HepG2 (cell line): ENCODE measurements at regions not wholly inside any gene's neighbourhood (a gene's known extent, or its start where the extent isn't known, plus 50 kb on each side); places are given as distances from the start of the nearest gene placed in this dataset.
A peak's percentile ranks its signal among the peaks of the same experiment; 100 is the strongest.

ENCODE experiments used
- CREB3 ChIP-seq: sonication (generic); formaldehyde crosslinking; IDR thresholded peaks from 2 replicates; pipeline ENCODE4 v1.5.0; 2020; ENCODE audit warnings: missing genetic modification reagents
- EED ChIP-seq: sonication (generic); formaldehyde crosslinking; IDR thresholded peaks from 2 replicates; pipeline ENCODE4 v1.5.0; 2020; ENCODE audit warnings: mild to moderate bottlenecking, missing genetic modification reagents
- PHF5A ChIP-seq: IDR thresholded peaks from one replicate; pipeline ENCODE4 v1.6.1; 2018; ENCODE audit warnings: low read depth, missing genetic modification reagents; ENCODE audit not compliant: unreplicated experiment
- POLR2A ChIP-seq, 2 experiments: IDR thresholded peaks; 2 replicates each; pipeline ENCODE4 v1.6.1; 2011; ENCODE audit warnings: low read depth in 2 of 2, low read length in 2 of 2, mild to moderate bottlenecking in 1 of 2, moderate library complexity in 1 of 2; ENCODE audit not compliant: insufficient read depth in 1 of 2
- RAD51 ChIP-seq: fragments of 450-650 bp; IDR thresholded peaks from 2 replicates; pipeline ENCODE4 v1.6.1; 2016; ENCODE audit warnings: borderline replicate concordance
- SKIL ChIP-seq: sonication (generic); formaldehyde crosslinking; IDR thresholded peaks from 2 replicates; pipeline ENCODE4 v1.8.0; 2022; ENCODE audit warnings: missing genetic modification reagents, mild to moderate bottlenecking, moderate library complexity, borderline replicate concordance
- ZNF121 ChIP-seq: sonication (generic); formaldehyde crosslinking; IDR thresholded peaks from 2 replicates; pipeline ENCODE4 v1.5.0; 2020; ENCODE audit warnings: mild to moderate bottlenecking, missing genetic modification reagents
- ZNF281 ChIP-seq: sonication (generic); formaldehyde crosslinking; IDR thresholded peaks from 2 replicates; pipeline ENCODE4 v1.4.0; 2020; ENCODE audit warnings: missing genetic modification reagents, borderline replicate concordance
- ZNF337 ChIP-seq: sonication (generic); formaldehyde crosslinking; IDR thresholded peaks from 2 replicates; pipeline ENCODE4 v1.5.1; 2020; ENCODE audit warnings: missing genetic modification reagents, low read depth, mild to moderate bottlenecking, borderline replicate concordance
- ZNF616 ChIP-seq: sonication (generic); formaldehyde crosslinking; IDR thresholded peaks from 2 replicates; pipeline ENCODE4 v1.5.0; 2020; ENCODE audit warnings: low read depth, mild to moderate bottlenecking, missing genetic modification reagents
- ZNF674 ChIP-seq: sonication (generic); formaldehyde crosslinking; IDR thresholded peaks from 2 replicates; pipeline ENCODE4 v1.5.0; 2020; ENCODE audit warnings: low read depth, mild to moderate bottlenecking, missing genetic modification reagents
- TF ChIP-seq, protein P1 (sequence below): sonication (generic); formaldehyde crosslinking; IDR thresholded peaks from 2 replicates; pipeline ENCODE4 v1.4.0; 2020; ENCODE audit warnings: missing genetic modification reagents
- TF ChIP-seq, protein P2 (sequence below): sonication (generic); formaldehyde crosslinking; IDR thresholded peaks from 2 replicates; pipeline ENCODE4 v1.4.0; 2020; ENCODE audit warnings: missing genetic modification reagents, borderline replicate concordance
- TF ChIP-seq, protein P3 (sequence below): sonication (generic); formaldehyde crosslinking; conservative IDR thresholded peaks from 2 replicates; pipeline ENCODE4 v1.4.0; 2020; ENCODE audit warnings: missing genetic modification reagents
- TF ChIP-seq, protein P4 (sequence below): sonication (generic); formaldehyde crosslinking; IDR thresholded peaks from 2 replicates; pipeline ENCODE4 v1.9.0; 2022; ENCODE audit warnings: missing genetic modification reagents, mild to moderate bottlenecking, borderline replicate concordance

GRCh38 chr1:223000632-223001031, 142.4 kb downstream of the TLR5 start (continued):
- TF ChIP-seq ZNF281 (CRISPR knock-in tag) (peak; percentile 90), ZNF674 (CRISPR knock-in tag) (no peak), ZNF337 (CRISPR knock-in tag) (no peak), ZNF616 (CRISPR knock-in tag) (no peak), RAD51 (no peak), SKIL (no peak), PHF5A (CRISPR knock-in tag) (no peak), EED (CRISPR knock-in tag) (no peak), ZNF121 (CRISPR knock-in tag) (no peak), POLR2A (IDR thresholded peaks at IDR 0.05; ENCODE audit: insufficient read depth in 1 of 2, low read depth in 2 of 2, low read length in 2 of 2) (no peak), CREB3 (CRISPR knock-in tag) (no peak)
- TF ChIP-seq, protein P1, sequence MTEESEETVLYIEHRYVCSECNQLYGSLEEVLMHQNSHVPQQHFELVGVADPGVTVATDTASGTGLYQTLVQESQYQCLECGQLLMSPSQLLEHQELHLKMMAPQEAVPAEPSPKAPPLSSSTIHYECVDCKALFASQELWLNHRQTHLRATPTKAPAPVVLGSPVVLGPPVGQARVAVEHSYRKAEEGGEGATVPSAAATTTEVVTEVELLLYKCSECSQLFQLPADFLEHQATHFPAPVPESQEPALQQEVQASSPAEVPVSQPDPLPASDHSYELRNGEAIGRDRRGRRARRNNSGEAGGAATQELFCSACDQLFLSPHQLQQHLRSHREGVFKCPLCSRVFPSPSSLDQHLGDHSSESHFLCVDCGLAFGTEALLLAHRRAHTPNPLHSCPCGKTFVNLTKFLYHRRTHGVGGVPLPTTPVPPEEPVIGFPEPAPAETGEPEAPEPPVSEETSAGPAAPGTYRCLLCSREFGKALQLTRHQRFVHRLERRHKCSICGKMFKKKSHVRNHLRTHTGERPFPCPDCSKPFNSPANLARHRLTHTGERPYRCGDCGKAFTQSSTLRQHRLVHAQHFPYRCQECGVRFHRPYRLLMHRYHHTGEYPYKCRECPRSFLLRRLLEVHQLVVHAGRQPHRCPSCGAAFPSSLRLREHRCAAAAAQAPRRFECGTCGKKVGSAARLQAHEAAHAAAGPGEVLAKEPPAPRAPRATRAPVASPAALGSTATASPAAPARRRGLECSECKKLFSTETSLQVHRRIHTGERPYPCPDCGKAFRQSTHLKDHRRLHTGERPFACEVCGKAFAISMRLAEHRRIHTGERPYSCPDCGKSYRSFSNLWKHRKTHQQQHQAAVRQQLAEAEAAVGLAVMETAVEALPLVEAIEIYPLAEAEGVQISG (CRISPR knock-in tag) = no peak
- TF ChIP-seq, protein P2, sequence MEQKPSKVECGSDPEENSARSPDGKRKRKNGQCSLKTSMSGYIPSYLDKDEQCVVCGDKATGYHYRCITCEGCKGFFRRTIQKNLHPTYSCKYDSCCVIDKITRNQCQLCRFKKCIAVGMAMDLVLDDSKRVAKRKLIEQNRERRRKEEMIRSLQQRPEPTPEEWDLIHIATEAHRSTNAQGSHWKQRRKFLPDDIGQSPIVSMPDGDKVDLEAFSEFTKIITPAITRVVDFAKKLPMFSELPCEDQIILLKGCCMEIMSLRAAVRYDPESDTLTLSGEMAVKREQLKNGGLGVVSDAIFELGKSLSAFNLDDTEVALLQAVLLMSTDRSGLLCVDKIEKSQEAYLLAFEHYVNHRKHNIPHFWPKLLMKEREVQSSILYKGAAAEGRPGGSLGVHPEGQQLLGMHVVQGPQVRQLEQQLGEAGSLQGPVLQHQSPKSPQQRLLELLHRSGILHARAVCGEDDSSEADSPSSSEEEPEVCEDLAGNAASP = no peak
- TF ChIP-seq, protein P3, sequence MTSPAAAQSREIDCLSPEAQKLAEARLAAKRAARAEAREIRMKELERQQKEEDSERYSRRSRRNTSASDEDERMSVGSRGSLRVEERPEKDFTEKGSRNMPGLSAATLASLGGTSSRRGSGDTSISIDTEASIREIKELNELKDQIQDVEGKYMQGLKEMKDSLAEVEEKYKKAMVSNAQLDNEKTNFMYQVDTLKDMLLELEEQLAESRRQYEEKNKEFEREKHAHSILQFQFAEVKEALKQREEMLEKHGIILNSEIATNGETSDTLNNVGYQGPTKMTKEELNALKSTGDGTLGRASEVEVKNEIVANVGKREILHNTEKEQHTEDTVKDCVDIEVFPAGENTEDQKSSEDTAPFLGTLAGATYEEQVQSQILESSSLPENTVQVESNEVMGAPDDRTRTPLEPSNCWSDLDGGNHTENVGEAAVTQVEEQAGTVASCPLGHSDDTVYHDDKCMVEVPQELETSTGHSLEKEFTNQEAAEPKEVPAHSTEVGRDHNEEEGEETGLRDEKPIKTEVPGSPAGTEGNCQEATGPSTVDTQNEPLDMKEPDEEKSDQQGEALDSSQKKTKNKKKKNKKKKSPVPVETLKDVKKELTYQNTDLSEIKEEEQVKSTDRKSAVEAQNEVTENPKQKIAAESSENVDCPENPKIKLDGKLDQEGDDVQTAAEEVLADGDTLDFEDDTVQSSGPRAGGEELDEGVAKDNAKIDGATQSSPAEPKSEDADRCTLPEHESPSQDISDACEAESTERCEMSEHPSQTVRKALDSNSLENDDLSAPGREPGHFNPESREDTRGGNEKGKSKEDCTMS (CRISPR knock-in tag) = no peak
- TF ChIP-seq, protein P4, sequence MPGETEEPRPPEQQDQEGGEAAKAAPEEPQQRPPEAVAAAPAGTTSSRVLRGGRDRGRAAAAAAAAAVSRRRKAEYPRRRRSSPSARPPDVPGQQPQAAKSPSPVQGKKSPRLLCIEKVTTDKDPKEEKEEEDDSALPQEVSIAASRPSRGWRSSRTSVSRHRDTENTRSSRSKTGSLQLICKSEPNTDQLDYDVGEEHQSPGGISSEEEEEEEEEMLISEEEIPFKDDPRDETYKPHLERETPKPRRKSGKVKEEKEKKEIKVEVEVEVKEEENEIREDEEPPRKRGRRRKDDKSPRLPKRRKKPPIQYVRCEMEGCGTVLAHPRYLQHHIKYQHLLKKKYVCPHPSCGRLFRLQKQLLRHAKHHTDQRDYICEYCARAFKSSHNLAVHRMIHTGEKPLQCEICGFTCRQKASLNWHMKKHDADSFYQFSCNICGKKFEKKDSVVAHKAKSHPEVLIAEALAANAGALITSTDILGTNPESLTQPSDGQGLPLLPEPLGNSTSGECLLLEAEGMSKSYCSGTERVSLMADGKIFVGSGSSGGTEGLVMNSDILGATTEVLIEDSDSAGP (CRISPR knock-in tag) = no peak
